ENCODE measurements at regions not wholly inside any gene's neighbourhood (a gene's known extent, or its start where the extent isn't known, plus 50 kb on each side); places are given as distances from the start of the nearest gene placed in this dataset.

GRCh38 chr10:118903251-118903650, 126.3 kb upstream of the NANOS1 start:
- TF ChIP-seq CHD7 (IDR thresholded peaks at IDR 0.05; ENCODE audit: insufficient replicate concordance, low read length) (no peak), SP1 (IDR thresholded peaks at IDR 0.05; ENCODE audit: low read depth, low read length) (no peak), EZH2 (IDR thresholded peaks at IDR 0.05; ENCODE audit: low read depth, low read length, severe bottlenecking) (no peak), ATF2 (IDR thresholded peaks at IDR 0.05; ENCODE audit: low read length) (no peak), POLR2AphosphoS5 (IDR thresholded peaks at IDR 0.05; ENCODE audit: low read depth, low read length) (no peak)

All from H1 (cell line).